Peyer's patch (tissue), 4 donors: ENCODE measurements at regions not wholly inside any gene's neighbourhood (a gene's known extent, or its start where the extent isn't known, plus 50 kb on each side); places are given as distances from the start of the nearest gene placed in this dataset.

ENCODE experiments used
- DNase-seq, 3 donors: peaks; one replicate each; pipeline ENCODE4 v3.0.0-alpha.2; 2017 to 2019
- H3K27ac ChIP-seq, 4 donors: fragments of 200-600 bp; sonication (generic); one replicate each; pipeline ENCODE4 v1.5.1; 2016 to 2019
- H3K27me3 ChIP-seq, 2 donors: fragments of 200-600 bp; sonication (generic); one replicate each; pipeline ENCODE4 v1.5.1; 2019
- H3K36me3 ChIP-seq, 3 donors: fragments of 200-600 bp; sonication (generic); one replicate each; pipeline ENCODE4 v1.5.1; 2016 to 2019
- H3K4me1 ChIP-seq, 4 donors: fragments of 200-600 bp; sonication (generic); one replicate each; pipeline ENCODE4 v1.5.1; 2016 to 2019
- H3K4me3 ChIP-seq, 4 donors: fragments of 200-600 bp; sonication (generic); 1 replicate in 3 of 4; 2 replicates in 1 of 4; pipeline ENCODE4 v1.5.1; 2016 to 2019; ENCODE audit warnings: mild to moderate bottlenecking in 1 of 4
- H3K9me3 ChIP-seq, 4 donors: fragments of 200-600 bp; sonication (generic); one replicate each; pipeline ENCODE4 v1.5.1; 2016 to 2019; ENCODE audit warnings: mild to moderate bottlenecking in 1 of 4
- CTCF ChIP-seq, 6 experiments: fragments of 450-650 bp in 4 of 6; fragments of 200-600 bp in 2 of 6; sonication (generic) in 1 of 6; IDR thresholded peaks; one replicate each; pipeline ENCODE4 v1.5.1; 2017 to 2019; ENCODE audit warnings: antibody characterized with exemption in 6 of 6, mild to moderate bottlenecking in 3 of 6, moderate library complexity in 1 of 6
- POLR2A ChIP-seq, 2 donors: fragments of 450-650 bp; IDR thresholded peaks; one replicate each; pipeline ENCODE4 v1.5.1; 2017; ENCODE audit warnings: antibody characterized with exemption in 2 of 2, mild to moderate bottlenecking in 2 of 2, moderate library complexity in 2 of 2

GRCh38 chr3:166223120-166223519 lies 385.9 kb upstream of the BCHE start:
- H3K4me1 ChIP-seq: no peaks in the 10 kb centered on the region
- H3K9me3 ChIP-seq: no peaks in the 10 kb centered on the region
- no peak for TF ChIP-seq POLR2A (IDR thresholded peaks at IDR 0.05)
- no peaks in the 10 kb centered on the region for H3K36me3 ChIP-seq
- no peak for DNase-seq
- H3K4me3 ChIP-seq: no peak overlapping the region
- H3K27me3 ChIP-seq: no peaks in the 10 kb centered on the region
- no peak overlapping the region for H3K27ac ChIP-seq

DNA sequence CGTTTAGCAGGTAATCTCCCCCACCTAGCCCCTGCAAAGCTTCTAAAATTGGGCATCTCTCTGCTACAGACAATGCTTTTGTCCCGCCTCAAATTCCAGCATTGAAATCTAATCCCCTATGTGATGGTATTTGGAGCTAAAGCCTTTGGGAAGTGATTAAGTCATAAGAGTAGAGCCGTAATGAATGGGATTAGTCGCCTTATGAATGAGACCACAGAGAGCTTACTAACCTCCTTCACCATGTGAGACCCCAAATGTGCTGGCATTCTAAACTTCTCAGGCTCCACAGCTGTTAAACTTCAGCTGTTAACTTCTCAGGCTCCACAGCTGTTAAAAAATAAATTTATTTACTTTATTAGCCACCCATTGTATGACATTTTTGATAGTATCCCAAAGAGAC lies 374.2 kb upstream of the BCHE start:
- DNase-seq: no peak
- Histone ChIP-seq H3K27ac (no peak overlapping the region), H3K4me1 (no peaks in the 10 kb centered on the region), H3K36me3 (no peaks in the 10 kb centered on the region), H3K4me3 (no peak overlapping the region), H3K9me3 (no peaks in the 10 kb centered on the region), H3K27me3 (no peaks in the 10 kb centered on the region)
- no peak for TF ChIP-seq CTCF (IDR thresholded peaks at IDR 0.05)
- TF ChIP-seq POLR2A (IDR thresholded peaks at IDR 0.05): no peak

DNA sequence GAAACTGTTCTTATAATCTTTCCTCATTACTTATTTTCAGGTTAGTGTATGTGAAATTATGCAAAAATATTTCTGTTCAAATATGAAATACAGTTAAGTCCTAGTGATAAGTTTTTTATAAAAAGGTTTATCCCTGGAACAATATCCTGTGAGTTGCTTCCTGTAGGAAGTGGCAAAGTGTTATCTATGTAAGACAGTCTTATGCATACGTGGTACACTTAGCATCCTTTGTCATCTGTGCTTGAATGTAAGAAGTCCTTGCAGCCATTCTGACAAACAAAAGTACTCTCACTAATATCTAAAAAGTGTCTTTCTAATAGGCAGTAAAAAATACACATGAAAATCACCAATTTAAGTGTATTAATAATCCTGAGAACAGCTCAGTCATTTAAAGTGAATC lies 372.5 kb upstream of the BCHE start:
- Histone ChIP-seq H3K27me3 (no peaks in the 10 kb centered on the region), H3K4me3 (no peak overlapping the region), H3K27ac (no peak overlapping the region), H3K36me3 (no peaks in the 10 kb centered on the region), H3K4me1 (no peaks in the 10 kb centered on the region), H3K9me3 (no peaks in the 10 kb centered on the region)
- no peak for TF ChIP-seq CTCF (IDR thresholded peaks at IDR 0.05)
- no peak for DNase-seq

DNA sequence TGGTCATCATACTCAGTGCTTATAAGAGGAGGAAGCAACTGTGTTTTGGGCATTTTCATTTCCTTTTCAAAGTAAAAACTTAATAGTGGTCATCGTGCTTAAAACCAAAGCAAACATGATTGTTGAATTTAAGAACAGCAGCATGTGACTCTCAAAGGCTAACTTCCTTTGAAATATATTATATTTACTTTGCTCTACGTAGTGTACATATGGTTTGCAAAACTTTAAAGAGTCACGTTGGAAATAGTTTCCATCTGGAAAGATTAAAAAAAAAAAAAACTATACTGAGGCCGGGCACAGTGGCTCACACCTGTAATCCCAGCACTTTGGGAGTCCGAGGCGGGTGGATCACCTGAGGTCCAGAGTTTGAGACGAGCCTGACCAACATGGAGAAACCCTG lies 367.9 kb upstream of the BCHE start:
- Histone ChIP-seq H3K4me3 (no peak overlapping the region), H3K4me1 (no peaks in the 10 kb centered on the region), H3K27me3 (no peaks in the 10 kb centered on the region), H3K9me3 (no peaks in the 10 kb centered on the region), H3K36me3 (no peaks in the 10 kb centered on the region), H3K27ac (no peak overlapping the region)
- no peak for DNase-seq
- TF ChIP-seq POLR2A (IDR thresholded peaks at IDR 0.05) (no peak), CTCF (IDR thresholded peaks at IDR 0.05) (no peak)

- Histone ChIP-seq H3K27ac (no peak overlapping the region), H3K27me3 (no peaks in the 10 kb centered on the region), H3K36me3 (no peaks in the 10 kb centered on the region), H3K4me3 (no peak overlapping the region), H3K9me3 (no peaks in the 10 kb centered on the region), H3K4me1 (no peaks in the 10 kb centered on the region)
- TF ChIP-seq POLR2A (IDR thresholded peaks at IDR 0.05) (no peak), CTCF (IDR thresholded peaks at IDR 0.05) (no peak)
- no peak for DNase-seq
These were observed 364.3 kb upstream of the BCHE start for GRCh38 chr3:166201476-166201875.

DNA sequence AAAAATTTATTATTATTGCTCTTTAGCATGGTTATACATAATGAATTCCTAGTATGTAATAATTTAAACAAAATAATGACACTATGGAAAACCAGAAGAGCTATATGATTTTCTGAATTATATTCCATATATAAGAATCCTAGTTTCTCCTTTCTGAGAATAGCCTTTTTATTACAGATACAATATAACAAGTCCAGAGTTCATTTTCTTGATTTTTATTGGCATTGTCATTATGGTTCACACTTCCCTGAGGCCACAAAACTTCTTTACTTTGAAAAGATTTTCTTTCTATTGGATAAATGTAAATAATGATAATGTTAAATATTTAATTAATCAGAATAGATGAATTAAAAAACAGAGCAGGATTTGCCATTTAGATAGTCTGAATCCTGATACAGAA lies 362.3 kb upstream of the BCHE start:
- H3K36me3 ChIP-seq: no peaks in the 10 kb centered on the region
- H3K4me1 ChIP-seq: no peaks in the 10 kb centered on the region
- H3K4me3 ChIP-seq: no peak overlapping the region
- H3K9me3 ChIP-seq: no peaks in the 10 kb centered on the region
- no peak for DNase-seq
- H3K27ac ChIP-seq: no peak overlapping the region
- TF ChIP-seq POLR2A (IDR thresholded peaks at IDR 0.05) (no peak), CTCF (IDR thresholded peaks at IDR 0.05) (no peak)
- no peaks in the 10 kb centered on the region for H3K27me3 ChIP-seq
